C4-2B (cell line): ENCODE measurements at regions not wholly inside any gene's neighbourhood (a gene's known extent, or its start where the extent isn't known, plus 50 kb on each side); places are given as distances from the start of the nearest gene placed in this dataset.

Experiments
- ZFX ChIP-seq: fragments of 450-650 bp; IDR thresholded peaks from 2 replicates; pipeline ENCODE4 v1.6.1; 2017
- TF ChIP-seq, protein P1 (sequence below): fragments of 450-650 bp; conservative IDR thresholded peaks from 2 replicates; pipeline ENCODE4 v1.5.1; 2017; ENCODE audit warnings: mild to moderate bottlenecking

GRCh38 chr1:193944454-193944853 is 758.0 kb upstream of the B3GALT2 start:
- TF ChIP-seq, protein P1, sequence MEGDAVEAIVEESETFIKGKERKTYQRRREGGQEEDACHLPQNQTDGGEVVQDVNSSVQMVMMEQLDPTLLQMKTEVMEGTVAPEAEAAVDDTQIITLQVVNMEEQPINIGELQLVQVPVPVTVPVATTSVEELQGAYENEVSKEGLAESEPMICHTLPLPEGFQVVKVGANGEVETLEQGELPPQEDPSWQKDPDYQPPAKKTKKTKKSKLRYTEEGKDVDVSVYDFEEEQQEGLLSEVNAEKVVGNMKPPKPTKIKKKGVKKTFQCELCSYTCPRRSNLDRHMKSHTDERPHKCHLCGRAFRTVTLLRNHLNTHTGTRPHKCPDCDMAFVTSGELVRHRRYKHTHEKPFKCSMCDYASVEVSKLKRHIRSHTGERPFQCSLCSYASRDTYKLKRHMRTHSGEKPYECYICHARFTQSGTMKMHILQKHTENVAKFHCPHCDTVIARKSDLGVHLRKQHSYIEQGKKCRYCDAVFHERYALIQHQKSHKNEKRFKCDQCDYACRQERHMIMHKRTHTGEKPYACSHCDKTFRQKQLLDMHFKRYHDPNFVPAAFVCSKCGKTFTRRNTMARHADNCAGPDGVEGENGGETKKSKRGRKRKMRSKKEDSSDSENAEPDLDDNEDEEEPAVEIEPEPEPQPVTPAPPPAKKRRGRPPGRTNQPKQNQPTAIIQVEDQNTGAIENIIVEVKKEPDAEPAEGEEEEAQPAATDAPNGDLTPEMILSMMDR: no peak
- TF ChIP-seq ZFX: no peak
